ENCODE measurements at regions not wholly inside any gene's neighbourhood (a gene's known extent, or its start where the extent isn't known, plus 50 kb on each side); places are given as distances from the start of the nearest gene placed in this dataset.

DNA sequence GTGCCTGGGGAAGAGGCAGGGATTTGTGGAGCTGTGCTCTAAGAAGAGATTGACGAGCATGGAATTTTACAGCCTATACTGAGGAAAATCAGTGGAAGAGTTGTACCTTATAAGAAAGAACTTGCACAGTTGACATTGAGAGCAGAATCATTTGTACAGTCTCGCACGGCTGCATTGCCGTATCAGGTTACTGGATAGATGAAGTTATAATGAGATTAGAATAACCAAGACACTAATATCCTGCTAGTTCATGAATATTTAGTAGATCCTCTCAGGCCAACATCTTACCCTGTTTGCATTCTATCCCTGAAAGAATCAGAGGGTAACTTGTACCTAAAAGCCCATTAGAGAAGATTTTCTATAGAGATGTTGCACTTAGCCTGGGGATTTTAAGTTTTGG lies 447.1 kb downstream of the PREX1 start:
- no peak for DNase-seq (ENCODE audit: low read depth in 1 of 2, low spot score in 1 of 2)
- no peak overlapping the region for H3K4me3 ChIP-seq (replicated peaks; ENCODE audit: insufficient read depth, low read length)
- TF ChIP-seq REST (IDR thresholded peaks at IDR 0.05; ENCODE audit: insufficient replicate concordance, low read depth) (no peak), SPI1 (IDR thresholded peaks at IDR 0.05; ENCODE audit: borderline replicate concordance, low read depth) (no peak), GABPA (IDR thresholded peaks at IDR 0.05; ENCODE audit: low read depth) (no peak), POLR2AphosphoS5 (IDR thresholded peaks at IDR 0.05; ENCODE audit: low read depth) (no peak)
- TF ChIP-seq, protein P1, sequence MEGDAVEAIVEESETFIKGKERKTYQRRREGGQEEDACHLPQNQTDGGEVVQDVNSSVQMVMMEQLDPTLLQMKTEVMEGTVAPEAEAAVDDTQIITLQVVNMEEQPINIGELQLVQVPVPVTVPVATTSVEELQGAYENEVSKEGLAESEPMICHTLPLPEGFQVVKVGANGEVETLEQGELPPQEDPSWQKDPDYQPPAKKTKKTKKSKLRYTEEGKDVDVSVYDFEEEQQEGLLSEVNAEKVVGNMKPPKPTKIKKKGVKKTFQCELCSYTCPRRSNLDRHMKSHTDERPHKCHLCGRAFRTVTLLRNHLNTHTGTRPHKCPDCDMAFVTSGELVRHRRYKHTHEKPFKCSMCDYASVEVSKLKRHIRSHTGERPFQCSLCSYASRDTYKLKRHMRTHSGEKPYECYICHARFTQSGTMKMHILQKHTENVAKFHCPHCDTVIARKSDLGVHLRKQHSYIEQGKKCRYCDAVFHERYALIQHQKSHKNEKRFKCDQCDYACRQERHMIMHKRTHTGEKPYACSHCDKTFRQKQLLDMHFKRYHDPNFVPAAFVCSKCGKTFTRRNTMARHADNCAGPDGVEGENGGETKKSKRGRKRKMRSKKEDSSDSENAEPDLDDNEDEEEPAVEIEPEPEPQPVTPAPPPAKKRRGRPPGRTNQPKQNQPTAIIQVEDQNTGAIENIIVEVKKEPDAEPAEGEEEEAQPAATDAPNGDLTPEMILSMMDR (IDR thresholded peaks at IDR 0.05; ENCODE audit: insufficient read depth, low read length), result no peak
- no peaks in the 10 kb centered on the region for H3K27me3 ChIP-seq (ENCODE audit: insufficient read depth, poor library complexity, severe bottlenecking)
- no peak overlapping the region for H3K27ac ChIP-seq (replicated peaks)

- no peak for DNase-seq (ENCODE audit: low read depth in 1 of 2, low spot score in 1 of 2)
- H3K27ac ChIP-seq (replicated peaks), result no peak overlapping the region
- TF ChIP-seq GABPA (IDR thresholded peaks at IDR 0.05; ENCODE audit: low read depth), result no peak
- TF ChIP-seq REST (IDR thresholded peaks at IDR 0.05; ENCODE audit: insufficient replicate concordance, low read depth), result no peak
- TF ChIP-seq, protein P1 (IDR thresholded peaks at IDR 0.05; ENCODE audit: insufficient read depth, low read length), result no peak
- no peak for TF ChIP-seq POLR2AphosphoS5 (IDR thresholded peaks at IDR 0.05; ENCODE audit: low read depth)
- no peak for TF ChIP-seq SPI1 (IDR thresholded peaks at IDR 0.05; ENCODE audit: borderline replicate concordance, low read depth)
- peaks cover 5% of the 10 kb centered on the region for H3K27me3 ChIP-seq (ENCODE audit: insufficient read depth, poor library complexity, severe bottlenecking)
- no peak overlapping the region for H3K4me3 ChIP-seq (replicated peaks; ENCODE audit: insufficient read depth, low read length)
These were observed 448.7 kb downstream of the PREX1 start for GRCh38 chr20:48378976-48379675.

DNA sequence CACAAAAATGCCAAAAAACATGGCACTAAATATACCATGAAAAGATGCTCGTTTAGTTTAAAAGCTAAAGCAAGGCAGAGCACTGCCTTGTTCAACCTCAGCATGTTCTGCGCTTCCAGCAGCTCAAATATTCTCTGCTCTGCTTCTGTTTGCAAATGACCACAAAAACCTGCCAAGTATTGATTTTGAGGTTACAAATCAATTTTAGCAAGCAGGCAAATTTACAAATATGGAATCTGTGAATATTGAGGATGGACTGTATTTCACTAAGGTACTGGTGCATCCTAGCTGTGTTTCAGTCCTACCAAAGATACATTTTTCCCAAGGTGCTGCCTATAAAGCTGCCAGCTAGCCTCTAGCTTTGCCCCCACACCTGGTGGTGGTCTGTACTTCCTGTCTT lies 449.9 kb downstream of the PREX1 start:
- Histone ChIP-seq H3K27ac (replicated peaks) (no peak overlapping the region), H3K4me3 (replicated peaks; ENCODE audit: insufficient read depth, low read length) (no peak overlapping the region), H3K27me3 (ENCODE audit: insufficient read depth, poor library complexity, severe bottlenecking) (peaks cover 5% of the 10 kb centered on the region)
- TF ChIP-seq POLR2AphosphoS5 (IDR thresholded peaks at IDR 0.05; ENCODE audit: low read depth), result no peak
- TF ChIP-seq REST (IDR thresholded peaks at IDR 0.05; ENCODE audit: insufficient replicate concordance, low read depth), result no peak
- DNase-seq (ENCODE audit: low read depth in 1 of 2, low spot score in 1 of 2), result no peak
